CD14-positive monocyte (primary cell): ENCODE measurements at regions not wholly inside any gene's neighbourhood (a gene's known extent, or its start where the extent isn't known, plus 50 kb on each side); places are given as distances from the start of the nearest gene placed in this dataset.

Experiments used
- DNase-seq, 3 donors: peaks; one replicate each; pipeline ENCODE4 v3.0.0-alpha.2; 2011 to 2022
- H2AFZ ChIP-seq: 2 replicates; pipeline ENCODE4 v1.6.0; 2012; ENCODE audit warnings: mild to moderate bottlenecking, low read depth, low read length, inconsistent platforms; ENCODE audit not compliant: insufficient read depth, poor library complexity, severe bottlenecking
- H3K27ac ChIP-seq, 2 donors: 1 replicate in 1 of 2; 2 replicates in 1 of 2; pipeline ENCODE4 v1.5.1; 2012 to 2013; ENCODE audit warnings: low read length in 2 of 2, control low read depth in 1 of 2, inconsistent platforms in 1 of 2, low read depth in 1 of 2, mild to moderate bottlenecking in 1 of 2
- H3K27me3 ChIP-seq, 2 donors: one replicate each; pipeline versions ENCODE4 v1.6.0 to v1.6.1; 2011 to 2013; ENCODE audit warnings: low read length in 2 of 2; ENCODE audit not compliant: control insufficient read depth in 2 of 2, insufficient read depth in 2 of 2
- H3K36me3 ChIP-seq, 2 donors: replicated peaks in 1 of 2; 1 replicate in 1 of 2; 2 replicates in 1 of 2; pipeline versions ENCODE4 v1.5.1 to v1.6.1; 2012 to 2013; ENCODE audit warnings: low read length in 2 of 2, control low read depth in 1 of 2, inconsistent platforms in 1 of 2, mild to moderate bottlenecking in 1 of 2; ENCODE audit not compliant: insufficient read depth in 2 of 2, control insufficient read depth in 1 of 2
- H3K4me1 ChIP-seq, 2 donors: 1 replicate in 1 of 2; 2 replicates in 1 of 2; pipeline versions ENCODE4 v1.5.1 to v1.6.1; 2012 to 2013; ENCODE audit warnings: low read length in 2 of 2, control low read depth in 1 of 2, inconsistent platforms in 1 of 2, mild to moderate bottlenecking in 1 of 2, moderate library complexity in 1 of 2; ENCODE audit not compliant: insufficient read depth in 2 of 2, control insufficient read depth in 1 of 2
- H3K4me2 ChIP-seq: replicated peaks from 2 replicates; pipeline ENCODE3; 2012; ENCODE audit warnings: low read length, moderate library complexity, mild to moderate bottlenecking; ENCODE audit not compliant: poor library complexity, severe bottlenecking; ENCODE audit errors: extremely low read depth
- H3K4me3 ChIP-seq, 3 experiments: fragments of 200-600 bp in 1 of 3; sonication (generic) in 1 of 3; replicated peaks in 1 of 3; 1 replicate in 2 of 3; 2 replicates in 1 of 3; pipeline ENCODE4 v1.5.1; 2011 to 2013; ENCODE audit warnings: low read length in 3 of 3, mild to moderate bottlenecking in 3 of 3, control low read depth in 2 of 3, low read depth in 2 of 3, inconsistent platforms in 1 of 3, moderate library complexity in 1 of 3
- H3K79me2 ChIP-seq: 2 replicates; pipeline ENCODE4 v1.6.0; 2012; ENCODE audit warnings: mild to moderate bottlenecking, control low read depth, inconsistent platforms, low read length, moderate library complexity; ENCODE audit not compliant: insufficient read depth
- H3K9ac ChIP-seq: 2 replicates; pipeline ENCODE4 v1.6.0; 2017; ENCODE audit warnings: low read length, mild to moderate bottlenecking; ENCODE audit not compliant: insufficient read depth, poor library complexity, severe bottlenecking
- H3K9me3 ChIP-seq, 2 donors: replicated peaks in 1 of 2; 1 replicate in 1 of 2; 2 replicates in 1 of 2; pipeline versions ENCODE4 v1.5.1 to v1.6.1; 2012 to 2013; ENCODE audit warnings: low read length in 2 of 2, control low read depth in 1 of 2; ENCODE audit not compliant: control insufficient read depth in 1 of 2, insufficient read depth in 1 of 2
- H4K20me1 ChIP-seq: 2 replicates; pipeline ENCODE4 v1.6.0; 2012; ENCODE audit warnings: mild to moderate bottlenecking, low read length, control low read depth, moderate library complexity; ENCODE audit not compliant: insufficient read depth
- H3K27ac Mint-ChIP-seq, 7 donors: one replicate each; pipeline ENCODE4 v1.8.0; 2020; ENCODE audit warnings: mild to moderate bottlenecking in 7 of 7, mixed read lengths in 7 of 7, moderate library complexity in 6 of 7, inconsistent platforms in 2 of 7
- H3K27me3 Mint-ChIP-seq, 3 donors: one replicate each; pipeline ENCODE4 v1.8.0; 2021 to 2022; ENCODE audit warnings: low read depth in 3 of 3, mild to moderate bottlenecking in 3 of 3, mixed read lengths in 3 of 3, moderate library complexity in 3 of 3, inconsistent platforms in 1 of 3
- H3K36me3 Mint-ChIP-seq, 2 donors: one replicate each; pipeline ENCODE4 v1.8.0; 2020; ENCODE audit warnings: mixed read lengths in 2 of 2, inconsistent platforms in 1 of 2, mild to moderate bottlenecking in 1 of 2
- H3K4me1 Mint-ChIP-seq: one replicate; pipeline ENCODE4 v1.8.0; 2020; ENCODE audit warnings: mild to moderate bottlenecking, mixed read lengths
- H3K4me3 Mint-ChIP-seq, 2 donors: one replicate each; pipeline ENCODE4 v1.8.0; 2020; ENCODE audit warnings: mild to moderate bottlenecking in 2 of 2, mixed read lengths in 2 of 2, moderate library complexity in 1 of 2
- H3K9me3 Mint-ChIP-seq, 7 donors: one replicate each; pipeline ENCODE4 v1.8.0; 2020 to 2022; ENCODE audit warnings: mixed read lengths in 7 of 7, mild to moderate bottlenecking in 6 of 7, moderate library complexity in 6 of 7, inconsistent platforms in 2 of 7
- WGBS: methylation state at CpG from one replicate; pipeline ENCODE4 v1.1.5; 2013; ENCODE audit warnings: missing lambda C conversion rate; ENCODE audit not compliant: insufficient coverage; 5-methylcytosine and 5-hydroxymethylcytosine counted together
- intact Hi-C, 2 donors: fragments of 100-400 bp; cut with micrococcal nuclease; formaldehyde crosslinking; loops; one replicate each; pipeline versions ENCODE4 v1.15.0 to v1.15.1; 2023
- TF ChIP-seq, protein P1 (sequence below): fragments of 200-600 bp; IDR thresholded peaks from one replicate; pipeline ENCODE4 v1.8.0; 2022; ENCODE audit warnings: antibody characterized with exemption, mild to moderate bottlenecking

DNA sequence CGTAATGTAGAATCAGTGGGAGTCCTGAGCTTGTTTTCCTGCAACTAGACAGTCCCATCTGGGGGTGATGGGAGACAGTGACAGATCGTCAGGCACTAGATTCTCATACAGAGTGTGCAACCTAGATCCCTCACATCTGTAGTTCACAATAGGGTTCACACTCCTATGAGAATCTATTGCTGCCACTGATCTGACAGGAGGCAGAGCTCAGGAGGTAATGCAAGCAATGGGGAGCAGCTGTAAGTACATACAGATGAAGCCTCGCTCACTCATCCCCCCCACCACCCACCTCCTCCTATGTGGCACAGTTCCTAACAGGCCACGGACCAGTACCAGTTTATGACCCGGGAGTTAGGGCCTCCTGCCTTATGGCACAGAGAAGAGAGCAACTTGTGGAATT is 116.2 kb upstream of the PIK3R1 start:
- Histone ChIP-seq H3K27ac (no peak overlapping the region), H3K4me2 (no peak overlapping the region), H2AFZ (no peak overlapping the region), H3K36me3 (no peaks in the 10 kb centered on the region), H3K4me1 (no peaks in the 10 kb centered on the region), H4K20me1 (no peaks in the 10 kb centered on the region), H3K79me2 (no peaks in the 10 kb centered on the region), H3K4me3 (no peak overlapping the region), H3K27me3 (no peaks in the 10 kb centered on the region), H3K9me3 (no peaks in the 10 kb centered on the region), H3K9ac (no peak overlapping the region)
- H3K27ac Mint-ChIP-seq, result no peak overlapping the region
- H3K4me3 Mint-ChIP-seq, result no peak overlapping the region
- no peaks in the 10 kb centered on the region for H3K4me1 Mint-ChIP-seq
- no peak for DNase-seq
- H3K36me3 Mint-ChIP-seq, result no peaks in the 10 kb centered on the region
- TF ChIP-seq, protein P1, sequence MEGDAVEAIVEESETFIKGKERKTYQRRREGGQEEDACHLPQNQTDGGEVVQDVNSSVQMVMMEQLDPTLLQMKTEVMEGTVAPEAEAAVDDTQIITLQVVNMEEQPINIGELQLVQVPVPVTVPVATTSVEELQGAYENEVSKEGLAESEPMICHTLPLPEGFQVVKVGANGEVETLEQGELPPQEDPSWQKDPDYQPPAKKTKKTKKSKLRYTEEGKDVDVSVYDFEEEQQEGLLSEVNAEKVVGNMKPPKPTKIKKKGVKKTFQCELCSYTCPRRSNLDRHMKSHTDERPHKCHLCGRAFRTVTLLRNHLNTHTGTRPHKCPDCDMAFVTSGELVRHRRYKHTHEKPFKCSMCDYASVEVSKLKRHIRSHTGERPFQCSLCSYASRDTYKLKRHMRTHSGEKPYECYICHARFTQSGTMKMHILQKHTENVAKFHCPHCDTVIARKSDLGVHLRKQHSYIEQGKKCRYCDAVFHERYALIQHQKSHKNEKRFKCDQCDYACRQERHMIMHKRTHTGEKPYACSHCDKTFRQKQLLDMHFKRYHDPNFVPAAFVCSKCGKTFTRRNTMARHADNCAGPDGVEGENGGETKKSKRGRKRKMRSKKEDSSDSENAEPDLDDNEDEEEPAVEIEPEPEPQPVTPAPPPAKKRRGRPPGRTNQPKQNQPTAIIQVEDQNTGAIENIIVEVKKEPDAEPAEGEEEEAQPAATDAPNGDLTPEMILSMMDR, result no peak
- intact Hi-C loops, result no loop called here
- H3K27me3 Mint-ChIP-seq, result peaks cover 0 to 2% (median 2%) of the 10 kb centered on the region in 3 donors
- 89% methylated on average over 3 of the region's 5 CpGs for WGBS
- peaks cover 3 to 14% (median 4%) of the 10 kb centered on the region in 7 donors for H3K9me3 Mint-ChIP-seq

DNA sequence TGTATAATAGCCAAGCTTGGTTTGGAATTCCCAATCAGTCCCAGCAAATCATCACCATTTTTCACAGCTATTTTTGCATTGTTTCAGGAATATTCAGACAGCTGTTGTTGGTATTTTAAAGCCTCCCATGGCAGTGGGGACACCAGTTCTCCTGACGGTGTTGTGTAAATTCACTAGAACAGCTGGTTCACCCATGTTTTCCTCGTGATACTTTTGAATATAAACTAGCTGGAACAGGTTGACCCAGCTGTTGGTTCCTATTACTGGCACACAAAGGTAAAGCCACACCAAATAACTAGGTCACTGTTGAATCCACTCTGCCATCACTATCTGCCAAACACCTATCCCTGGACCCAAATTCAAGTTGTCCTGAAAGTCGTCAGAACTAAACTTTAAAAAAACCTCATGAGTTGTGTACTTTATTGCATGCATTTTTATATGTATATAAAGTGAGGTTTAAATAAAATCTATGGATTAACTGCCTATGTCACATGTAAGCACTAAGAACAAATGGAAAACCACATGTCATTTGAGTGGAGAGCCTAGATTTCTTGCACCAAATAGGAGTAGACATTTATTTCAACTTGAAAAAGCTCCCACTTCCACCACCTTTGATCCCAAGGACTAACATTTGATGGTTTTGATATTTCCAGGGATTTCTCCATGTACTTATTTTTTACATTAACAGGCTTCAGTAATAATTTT is 121.9 kb upstream of the PIK3R1 start:
- Mint-ChIP-seq H3K36me3 (no peaks in the 10 kb centered on the region), H3K4me3 (no peak overlapping the region), H3K4me1 (no peaks in the 10 kb centered on the region), H3K27ac (no peak overlapping the region), H3K27me3 (no peaks in the 10 kb centered on the region), H3K9me3 (peaks cover 1 to 8% (median 5%) of the 10 kb centered on the region in 7 donors)
- TF ChIP-seq, protein P1, result no peak
- H3K9me3 ChIP-seq, result no peaks in the 10 kb centered on the region
- DNase-seq, result no peak
- no peaks in the 10 kb centered on the region for H3K27me3 ChIP-seq
- WGBS, result 100% methylated on average over 2 of the region's 3 CpGs
- H3K4me2 ChIP-seq, result no peak overlapping the region
- intact Hi-C loops, result no loop called here
- H3K79me2 ChIP-seq, result no peaks in the 10 kb centered on the region
- no peaks in the 10 kb centered on the region for H4K20me1 ChIP-seq
- H3K4me1 ChIP-seq, result no peaks in the 10 kb centered on the region
- no peak overlapping the region for H2AFZ ChIP-seq
- no peak overlapping the region for H3K9ac ChIP-seq
- no peak overlapping the region for H3K27ac ChIP-seq
- H3K36me3 ChIP-seq, result no peaks in the 10 kb centered on the region
- H3K4me3 ChIP-seq, result no peak overlapping the region
